IPS-18c (cell line): ENCODE measurements at regions not wholly inside any gene's neighbourhood (a gene's known extent, or its start where the extent isn't known, plus 50 kb on each side); places are given as distances from the start of the nearest gene placed in this dataset.

ENCODE experiments used
- H3K4me3 ChIP-seq: 2 replicates; pipeline ENCODE4 v1.7.0; 2013; ENCODE audit warnings: low read depth, mild to moderate bottlenecking, low read length, moderate library complexity; ENCODE audit not compliant: insufficient read depth
- H3K9me3 ChIP-seq: one replicate; pipeline ENCODE4 v1.6.1; 2013; ENCODE audit warnings: mild to moderate bottlenecking, low read length, moderate library complexity; ENCODE audit not compliant: control insufficient read depth, insufficient read depth

- Histone ChIP-seq H3K9me3 (peaks cover 3% of the 10 kb centered on the region), H3K4me3 (no peak overlapping the region)
These were observed 343.8 kb upstream of the RBFOX1 start for GRCh38 chr16:6988846-6989245.

GRCh38 chr16:6977916-6978315 is 354.7 kb upstream of the RBFOX1 start:
- Histone ChIP-seq H3K9me3 (no peaks in the 10 kb centered on the region), H3K4me3 (no peak overlapping the region)

- Histone ChIP-seq H3K4me3 (no peak overlapping the region), H3K9me3 (no peaks in the 10 kb centered on the region)
These were observed 355.4 kb upstream of the RBFOX1 start for GRCh38 chr16:6977291-6977690.

GRCh38 chr16:6976716-6977115 is 355.9 kb upstream of the RBFOX1 start:
- Histone ChIP-seq H3K9me3 (no peaks in the 10 kb centered on the region), H3K4me3 (no peak overlapping the region)

- H3K4me3 ChIP-seq: no peak overlapping the region
- H3K9me3 ChIP-seq: no peaks in the 10 kb centered on the region
These were observed 362.3 kb upstream of the RBFOX1 start for GRCh38 chr16:6970171-6970857.

GRCh38 chr16:6969594-6969993 is 363.1 kb upstream of the RBFOX1 start:
- Histone ChIP-seq H3K4me3 (no peak overlapping the region), H3K9me3 (no peaks in the 10 kb centered on the region)

- Histone ChIP-seq H3K4me3 (no peak overlapping the region), H3K9me3 (no peaks in the 10 kb centered on the region)
These were observed 364.8 kb upstream of the RBFOX1 start for GRCh38 chr16:6967796-6968320.

- H3K4me3 ChIP-seq: no peak overlapping the region
- H3K9me3 ChIP-seq: no peaks in the 10 kb centered on the region
These were observed 365.7 kb upstream of the RBFOX1 start for GRCh38 chr16:6966925-6967324.

- Histone ChIP-seq H3K9me3 (no peaks in the 10 kb centered on the region), H3K4me3 (no peak overlapping the region)
These were observed 368.0 kb upstream of the RBFOX1 start for GRCh38 chr16:6964679-6965078.

GRCh38 chr16:6961704-6962103 is 370.9 kb upstream of the RBFOX1 start:
- Histone ChIP-seq H3K4me3 (no peak overlapping the region), H3K9me3 (no peaks in the 10 kb centered on the region)

GRCh38 chr16:6958184-6958583 is 374.5 kb upstream of the RBFOX1 start:
- Histone ChIP-seq H3K9me3 (no peaks in the 10 kb centered on the region), H3K4me3 (no peak overlapping the region)

- Histone ChIP-seq H3K4me3 (no peak overlapping the region), H3K9me3 (no peaks in the 10 kb centered on the region)
These were observed 375.0 kb upstream of the RBFOX1 start for GRCh38 chr16:6957681-6958080.

- H3K9me3 ChIP-seq: no peaks in the 10 kb centered on the region
- H3K4me3 ChIP-seq: no peak overlapping the region
These were observed 376.1 kb upstream of the RBFOX1 start for GRCh38 chr16:6956511-6956910.

- Histone ChIP-seq H3K4me3 (no peak overlapping the region), H3K9me3 (no peaks in the 10 kb centered on the region)
These were observed 377.3 kb upstream of the RBFOX1 start for GRCh38 chr16:6955303-6955702.

GRCh38 chr16:6949240-6949639 is 383.4 kb upstream of the RBFOX1 start:
- Histone ChIP-seq H3K4me3 (no peak overlapping the region), H3K9me3 (no peaks in the 10 kb centered on the region)

- H3K9me3 ChIP-seq: no peaks in the 10 kb centered on the region
These were observed 385.4 kb upstream of the RBFOX1 start for GRCh38 chr16:6947291-6947690.

GRCh38 chr16:6946802-6947201 is 385.8 kb upstream of the RBFOX1 start:
- Histone ChIP-seq H3K9me3 (no peaks in the 10 kb centered on the region), H3K4me3 (no peak overlapping the region)

More at GRCh38 chr16:6947291-6947690, 385.4 kb upstream of the RBFOX1 start:
- H3K4me3 ChIP-seq: no peak overlapping the region

GRCh38 chr16:6946106-6946505 is 386.5 kb upstream of the RBFOX1 start:
- no peak overlapping the region for H3K4me3 ChIP-seq
- no peaks in the 10 kb centered on the region for H3K9me3 ChIP-seq

GRCh38 chr16:6940968-6941367 is 391.7 kb upstream of the RBFOX1 start:
- Histone ChIP-seq H3K4me3 (no peak overlapping the region), H3K9me3 (no peaks in the 10 kb centered on the region)
